Neutrophil (primary cell): ENCODE measurements at regions not wholly inside any gene's neighbourhood (a gene's known extent, or its start where the extent isn't known, plus 50 kb on each side); places are given as distances from the start of the nearest gene placed in this dataset.

Source experiments
- H3K27ac ChIP-seq: fragments of 200-600 bp; sonication (generic); 2 replicates; pipeline ENCODE4 v1.5.1; 2016; ENCODE audit warnings: mild to moderate bottlenecking, moderate library complexity
- H3K27me3 ChIP-seq: fragments of 200-600 bp; sonication (generic); 2 replicates; pipeline ENCODE4 v1.6.0; 2016; ENCODE audit warnings: mild to moderate bottlenecking
- H3K36me3 ChIP-seq: fragments of 200-600 bp; sonication (generic); 2 replicates; pipeline ENCODE4 v1.5.1; 2017
- H3K4me1 ChIP-seq, 2 experiments: fragments of 200-600 bp in 1 of 2; sonication (generic) in 1 of 2; 1 replicate in 1 of 2; 2 replicates in 1 of 2; pipeline versions ENCODE4 v1.5.1 to v1.6.1; 2013 to 2016; ENCODE audit warnings: low read depth in 1 of 2, low read length in 1 of 2, mild to moderate bottlenecking in 1 of 2, moderate library complexity in 1 of 2; ENCODE audit not compliant: control insufficient read depth in 1 of 2, insufficient read depth in 1 of 2
- H3K4me3 ChIP-seq, 2 experiments: fragments of 200-600 bp in 1 of 2; sonication (generic) in 1 of 2; 1 replicate in 1 of 2; 2 replicates in 1 of 2; pipeline ENCODE4 v1.5.1; 2013 to 2016; ENCODE audit warnings: low read depth in 1 of 2, low read length in 1 of 2, mild to moderate bottlenecking in 1 of 2, moderate library complexity in 1 of 2
- H3K9me3 ChIP-seq: fragments of 200-600 bp; sonication (generic); 2 replicates; pipeline ENCODE4 v1.5.1; 2016
- CTCF ChIP-seq: fragments of 200-600 bp; sonication (generic); IDR thresholded peaks from 2 replicates; pipeline ENCODE4 v1.5.1; 2016; ENCODE audit warnings: antibody characterized with exemption

- Histone ChIP-seq H3K4me1 (peaks cover 32% of the 10 kb centered on the region in 2 experiments), H3K36me3 (no peaks in the 10 kb centered on the region), H3K27me3 (no peaks in the 10 kb centered on the region), H3K27ac (no peak overlapping the region), H3K9me3 (no peaks in the 10 kb centered on the region), H3K4me3 (no peak overlapping the region)
- no peak for TF ChIP-seq CTCF
Observed at GRCh38 chr5:35485487-35485886, 132.2 kb upstream of the SPEF2 start.

- peak overlapping the region; percentile 57 for H3K27ac ChIP-seq
- H3K36me3 ChIP-seq = no peaks in the 10 kb centered on the region
- no peak for TF ChIP-seq CTCF
- no peaks in the 10 kb centered on the region for H3K27me3 ChIP-seq
- no peak overlapping the region for H3K4me3 ChIP-seq
- peaks cover 33 to 34% of the 10 kb centered on the region in 2 experiments for H3K4me1 ChIP-seq
- no peaks in the 10 kb centered on the region for H3K9me3 ChIP-seq
Observed at GRCh38 chr5:35484241-35484640, 133.4 kb upstream of the SPEF2 start.

DNA sequence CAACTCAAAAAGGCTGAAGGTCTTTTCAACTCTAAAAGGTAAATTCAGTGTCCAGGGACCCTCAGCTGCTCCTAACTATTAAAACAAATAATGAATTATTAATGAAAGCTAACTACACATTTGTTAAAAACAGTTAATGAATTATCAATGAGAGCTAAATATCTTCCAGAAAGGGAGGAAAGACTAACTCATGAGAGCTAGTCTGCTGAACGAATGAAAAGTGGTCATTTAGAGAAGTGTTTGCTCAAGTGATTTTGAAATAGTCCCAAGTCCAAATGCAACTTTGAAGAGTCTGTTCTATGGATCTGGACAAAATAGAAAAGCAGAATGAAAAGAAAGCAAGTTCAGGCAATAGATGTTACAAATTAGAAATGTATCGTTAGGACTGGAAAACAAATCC is 133.9 kb upstream of the SPEF2 start:
- H3K36me3 ChIP-seq = no peaks in the 10 kb centered on the region
- no peak overlapping the region for H3K4me3 ChIP-seq
- peaks cover 36 to 38% of the 10 kb centered on the region in 2 experiments for H3K4me1 ChIP-seq
- H3K27ac ChIP-seq = peak overlapping the region; percentile 57
- TF ChIP-seq CTCF = no peak
- no peaks in the 10 kb centered on the region for H3K9me3 ChIP-seq
- no peaks in the 10 kb centered on the region for H3K27me3 ChIP-seq

GRCh38 chr5:35483191-35483590 is 134.5 kb upstream of the SPEF2 start:
- Histone ChIP-seq H3K27me3 (no peaks in the 10 kb centered on the region), H3K4me1 (peaks cover 33 to 39% of the 10 kb centered on the region in 2 experiments), H3K36me3 (no peaks in the 10 kb centered on the region), H3K4me3 (no peak overlapping the region), H3K9me3 (no peaks in the 10 kb centered on the region), H3K27ac (peak overlapping the region; percentile 57)
- TF ChIP-seq CTCF = no peak

- Histone ChIP-seq H3K9me3 (no peaks in the 10 kb centered on the region), H3K4me3 (no peak overlapping the region), H3K27me3 (no peaks in the 10 kb centered on the region), H3K36me3 (no peaks in the 10 kb centered on the region), H3K27ac (peak overlapping the region; percentile 57), H3K4me1 (peaks cover 33 to 39% of the 10 kb centered on the region in 2 experiments)
- TF ChIP-seq CTCF = no peak
Observed at GRCh38 chr5:35482167-35482755, 135.4 kb upstream of the SPEF2 start.
